Skeletal muscle satellite cell (primary cell): ENCODE measurements at regions not wholly inside any gene's neighbourhood (a gene's known extent, or its start where the extent isn't known, plus 50 kb on each side); places are given as distances from the start of the nearest gene placed in this dataset.

Experiments used
- H3K27me3 ChIP-seq: 2 replicates; pipeline ENCODE4 v1.7.0; 2013; ENCODE audit warnings: low read length; ENCODE audit not compliant: control insufficient read depth, insufficient read depth
- H3K36me3 ChIP-seq: 2 replicates; pipeline ENCODE4 v1.7.0; 2013; ENCODE audit warnings: mild to moderate bottlenecking, control low read depth, low read length; ENCODE audit not compliant: insufficient read depth
- H3K4me1 ChIP-seq: 2 replicates; pipeline ENCODE4 v1.7.0; 2013; ENCODE audit warnings: low read length; ENCODE audit not compliant: control insufficient read depth, insufficient read depth
- H3K4me2 ChIP-seq: 2 replicates; pipeline ENCODE4 v1.7.0; 2013; ENCODE audit warnings: mild to moderate bottlenecking, low read length
- H3K4me3 ChIP-seq: 2 replicates; pipeline ENCODE4 v1.7.0; 2013; ENCODE audit warnings: low read length
- H3K9ac ChIP-seq: 2 replicates; pipeline ENCODE4 v1.7.0; 2013; ENCODE audit warnings: mild to moderate bottlenecking, low read depth, low read length, moderate library complexity
- H3K9me3 ChIP-seq: replicated peaks from 2 replicates; pipeline ENCODE4 v1.7.0; 2013; ENCODE audit warnings: mild to moderate bottlenecking, control low read depth, low read length

DNA sequence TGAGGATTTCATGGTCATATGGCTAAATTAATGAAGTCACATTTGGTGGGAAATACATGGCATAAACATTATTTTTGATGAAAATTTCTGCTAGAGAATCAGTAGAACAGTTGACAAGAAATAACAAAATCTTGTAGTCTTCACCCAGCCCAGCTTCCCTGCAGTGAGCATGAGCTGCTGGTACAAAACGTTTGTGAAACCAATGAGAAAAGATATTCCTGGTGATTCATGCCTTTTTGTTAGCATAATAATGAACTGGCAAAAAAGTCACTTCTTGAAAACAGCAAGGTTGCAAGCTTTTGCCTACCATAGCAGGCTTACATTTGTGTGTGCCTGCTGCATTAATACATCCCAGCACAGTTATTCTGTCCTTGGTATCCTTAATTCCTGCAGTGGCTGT is 475.9 kb upstream of the HTR2A start:
- Histone ChIP-seq H3K4me2 (no peak overlapping the region), H3K4me1 (no peaks in the 10 kb centered on the region), H3K9me3 (peaks cover 3% of the 10 kb centered on the region), H3K27me3 (no peaks in the 10 kb centered on the region), H3K9ac (no peak overlapping the region), H3K36me3 (no peaks in the 10 kb centered on the region), H3K4me3 (no peak overlapping the region)

DNA sequence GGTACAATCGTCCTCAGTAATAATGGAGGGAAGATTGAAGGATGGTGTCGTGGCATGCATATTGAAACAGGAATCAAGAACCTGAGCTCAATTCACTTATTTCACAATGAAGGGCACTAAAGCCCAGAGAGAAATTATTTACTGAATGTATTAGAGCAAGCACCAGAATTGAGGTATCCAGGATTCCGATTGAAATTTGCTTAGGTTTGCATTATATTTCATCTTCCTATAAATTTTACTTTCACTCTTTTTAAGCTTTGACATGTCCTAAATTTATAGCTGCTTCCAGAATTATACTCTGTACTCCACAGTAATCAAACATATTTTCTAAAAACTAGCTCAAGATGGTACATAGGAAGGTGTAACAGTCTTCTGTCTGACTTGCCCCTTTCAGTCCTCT is 454.9 kb upstream of the HTR2A start:
- no peak overlapping the region for H3K4me2 ChIP-seq
- H3K9me3 ChIP-seq, result no peaks in the 10 kb centered on the region
- H3K9ac ChIP-seq, result no peak overlapping the region
- no peaks in the 10 kb centered on the region for H3K4me1 ChIP-seq
- no peak overlapping the region for H3K4me3 ChIP-seq
- no peaks in the 10 kb centered on the region for H3K27me3 ChIP-seq
- no peaks in the 10 kb centered on the region for H3K36me3 ChIP-seq

DNA sequence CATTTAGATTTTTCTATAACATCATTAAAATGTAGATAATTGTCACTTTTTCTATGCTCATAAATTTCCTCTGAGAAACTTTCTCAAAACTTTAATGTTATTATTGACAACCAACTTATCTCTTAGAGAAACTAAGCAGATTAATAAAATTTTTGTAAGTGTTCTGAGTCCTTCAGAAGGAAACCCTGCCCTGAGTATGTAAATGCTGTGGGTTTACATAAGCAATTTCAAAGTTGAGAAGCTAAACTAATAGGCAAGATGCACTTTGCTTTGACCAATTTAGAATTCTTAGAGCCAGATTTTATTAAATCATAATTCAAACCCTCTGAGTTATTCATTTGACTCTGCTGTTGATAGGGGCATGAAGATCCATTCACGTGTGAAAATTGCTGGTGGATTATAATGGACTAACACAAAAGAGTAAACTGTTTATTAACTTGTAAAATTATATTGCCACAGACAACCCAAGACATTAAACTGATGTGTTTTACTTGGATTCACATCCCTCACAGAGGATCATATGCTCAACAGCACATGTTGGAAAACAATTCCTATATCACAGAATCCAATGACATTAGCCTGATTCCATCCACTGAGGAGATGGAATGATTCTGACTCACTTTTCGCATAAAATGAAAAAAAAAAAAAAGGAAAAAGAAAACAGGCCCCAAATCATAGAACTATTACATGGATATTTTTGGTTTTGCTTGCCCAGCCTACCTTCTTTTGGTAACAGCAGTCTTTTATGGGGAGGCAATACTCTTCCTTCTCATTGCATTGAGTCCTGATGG is 453.7 kb upstream of the HTR2A start:
- no peaks in the 10 kb centered on the region for H3K27me3 ChIP-seq
- H3K4me3 ChIP-seq, result no peak overlapping the region
- no peak overlapping the region for H3K9ac ChIP-seq
- H3K4me1 ChIP-seq, result no peaks in the 10 kb centered on the region
- H3K9me3 ChIP-seq, result no peaks in the 10 kb centered on the region
- no peak overlapping the region for H3K4me2 ChIP-seq
- no peaks in the 10 kb centered on the region for H3K36me3 ChIP-seq

DNA sequence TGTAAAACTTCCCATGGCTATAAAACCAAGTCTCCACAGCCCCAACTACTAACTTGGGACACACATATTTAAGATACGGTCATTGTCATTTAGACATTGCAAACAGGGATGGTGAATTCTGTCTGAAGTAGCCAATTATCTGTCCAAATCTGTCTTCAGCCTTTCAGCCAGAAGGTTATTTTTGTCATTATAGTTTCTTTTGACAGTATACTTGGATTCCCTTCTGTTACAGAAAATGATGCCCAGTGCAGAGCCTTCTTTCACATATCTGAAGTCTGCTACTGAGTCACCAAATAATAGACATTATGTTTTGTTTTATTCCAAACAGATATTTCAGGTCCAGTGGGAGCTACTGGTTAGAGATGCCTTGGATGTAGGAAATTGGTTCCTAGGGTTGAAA is 452.4 kb upstream of the HTR2A start:
- Histone ChIP-seq H3K9me3 (no peaks in the 10 kb centered on the region), H3K4me2 (no peak overlapping the region), H3K4me1 (no peaks in the 10 kb centered on the region), H3K36me3 (no peaks in the 10 kb centered on the region), H3K27me3 (no peaks in the 10 kb centered on the region), H3K9ac (no peak overlapping the region), H3K4me3 (no peak overlapping the region)

DNA sequence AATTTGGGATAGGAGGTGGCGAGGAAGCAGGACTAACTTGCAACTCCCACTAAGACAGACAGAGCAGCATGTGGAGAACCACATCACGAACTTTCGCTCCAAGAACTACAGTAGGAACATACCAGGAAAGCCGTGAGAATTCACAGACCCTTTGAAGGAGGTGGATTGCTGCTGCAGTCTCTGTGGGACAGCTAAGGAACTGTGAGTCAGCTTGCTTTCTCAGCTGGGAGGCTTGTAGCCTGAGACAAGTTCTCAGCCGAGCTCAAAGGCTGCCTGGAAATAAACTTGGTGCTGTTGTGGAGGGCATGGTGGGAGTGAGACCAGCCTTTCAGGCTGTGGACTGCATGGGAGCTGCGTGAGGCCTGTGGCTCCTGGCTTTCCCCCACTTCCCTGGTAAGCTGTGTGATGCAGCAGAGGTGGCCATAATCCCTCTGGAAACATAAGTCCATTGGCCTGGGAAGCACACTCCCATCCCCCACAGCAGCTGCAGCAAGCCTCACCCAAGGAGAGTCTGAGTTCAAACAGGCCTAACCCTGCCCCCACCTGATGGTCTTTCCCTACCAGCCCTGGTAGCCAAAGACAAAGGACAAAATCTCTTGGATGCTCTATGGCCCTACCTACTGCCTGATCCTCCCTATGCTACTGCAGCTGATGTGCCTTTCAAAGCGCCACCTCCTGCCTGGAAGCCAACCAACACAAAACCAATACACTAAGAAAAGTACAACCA is 441.1 kb upstream of the HTR2A start:
- Histone ChIP-seq H3K4me2 (peak overlapping the region; percentile 66), H3K36me3 (no peaks in the 10 kb centered on the region), H3K9me3 (no peaks in the 10 kb centered on the region), H3K4me1 (peaks cover 32% of the 10 kb centered on the region), H3K27me3 (no peaks in the 10 kb centered on the region), H3K4me3 (peak overlapping the region; percentile 25), H3K9ac (peak overlapping the region; percentile 23)

DNA sequence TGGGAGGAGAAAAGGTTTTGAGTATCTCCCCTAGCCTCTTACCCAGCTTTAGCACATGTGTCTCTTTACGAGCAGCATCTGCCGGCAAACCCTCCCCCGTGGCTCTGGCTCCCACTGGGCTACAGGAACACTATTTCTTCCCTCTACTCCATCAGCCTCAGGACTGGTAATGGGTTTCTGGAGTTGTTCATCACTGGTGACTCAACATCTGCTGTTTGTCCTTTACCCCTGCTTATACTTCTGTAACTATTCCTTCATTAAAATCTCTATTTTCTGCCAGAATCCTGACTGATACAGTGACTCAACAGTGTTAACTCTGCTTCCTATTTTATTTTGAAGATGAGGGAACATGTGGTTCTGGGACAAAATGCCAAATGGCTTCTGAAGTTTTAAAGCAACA is 437.3 kb upstream of the HTR2A start:
- Histone ChIP-seq H3K9ac (peak overlapping the region; percentile 35), H3K4me3 (no peak overlapping the region), H3K4me1 (peaks cover 45% of the 10 kb centered on the region), H3K9me3 (no peaks in the 10 kb centered on the region), H3K4me2 (peak overlapping the region; percentile 41), H3K36me3 (no peaks in the 10 kb centered on the region), H3K27me3 (no peaks in the 10 kb centered on the region)

DNA sequence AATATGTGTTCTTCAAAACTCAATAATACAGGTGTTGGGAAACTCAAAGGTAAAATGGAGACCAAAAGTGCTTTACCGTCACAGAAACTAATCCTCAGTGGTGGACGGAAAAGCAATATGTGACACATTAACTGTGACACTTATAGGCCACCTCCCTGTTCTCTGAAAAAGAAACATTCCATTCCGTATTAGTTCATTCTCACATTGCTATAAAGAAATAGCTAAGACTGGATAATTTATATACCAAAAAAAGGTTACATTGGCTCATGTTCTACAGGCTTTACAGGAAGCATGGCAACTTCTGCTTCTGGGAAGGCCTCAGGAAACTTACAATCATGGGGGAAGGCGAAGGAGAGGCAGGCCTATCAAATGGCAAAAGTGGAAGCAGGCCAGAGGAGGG is 435.3 kb upstream of the HTR2A start:
- no peaks in the 10 kb centered on the region for H3K9me3 ChIP-seq
- H3K4me1 ChIP-seq, result peaks cover 32% of the 10 kb centered on the region
- no peak overlapping the region for H3K4me2 ChIP-seq
- no peak overlapping the region for H3K9ac ChIP-seq
- no peaks in the 10 kb centered on the region for H3K36me3 ChIP-seq
- no peak overlapping the region for H3K4me3 ChIP-seq
- no peaks in the 10 kb centered on the region for H3K27me3 ChIP-seq

DNA sequence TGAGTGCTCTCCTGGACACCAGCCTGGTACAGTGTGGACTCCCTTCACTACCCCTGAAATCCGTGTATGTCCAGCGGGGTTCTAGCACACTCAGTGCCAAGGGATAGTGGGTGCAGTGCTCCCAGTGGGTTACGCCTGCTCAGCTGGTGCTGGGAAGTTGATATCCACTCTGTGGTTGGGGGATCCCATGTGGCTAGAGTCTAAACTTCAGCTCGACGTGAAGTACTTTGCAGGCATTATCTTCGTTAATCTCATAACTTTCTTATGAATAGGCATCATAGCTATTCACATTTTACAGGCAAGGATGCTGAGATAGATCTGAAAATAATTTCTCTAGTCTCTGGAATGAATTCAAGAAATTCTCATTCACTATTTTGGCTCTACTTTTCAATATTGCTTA is 433.2 kb upstream of the HTR2A start:
- no peak overlapping the region for H3K4me2 ChIP-seq
- peaks cover 32% of the 10 kb centered on the region for H3K4me1 ChIP-seq
- H3K36me3 ChIP-seq, result no peaks in the 10 kb centered on the region
- no peaks in the 10 kb centered on the region for H3K27me3 ChIP-seq
- no peak overlapping the region for H3K9ac ChIP-seq
- no peaks in the 10 kb centered on the region for H3K9me3 ChIP-seq
- H3K4me3 ChIP-seq, result no peak overlapping the region

DNA sequence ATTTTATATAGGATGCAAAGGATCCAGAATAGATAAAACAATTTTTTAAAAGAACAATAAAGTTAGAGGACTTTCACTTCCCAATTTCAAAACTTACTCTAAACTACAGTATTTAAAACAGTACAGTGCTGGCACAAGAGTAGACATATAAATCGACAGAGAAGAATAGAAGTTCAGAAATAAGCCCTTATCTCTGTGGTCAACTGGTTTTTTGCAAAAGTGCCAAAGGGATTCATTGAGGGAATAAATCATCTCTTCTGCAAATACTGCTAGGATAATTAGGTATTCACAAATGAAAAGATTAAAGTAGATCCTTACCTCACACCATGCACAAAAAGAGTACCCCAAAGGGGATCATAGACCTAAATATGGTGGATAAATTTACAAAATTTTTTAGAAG is 431.0 kb upstream of the HTR2A start:
- H3K9me3 ChIP-seq, result no peaks in the 10 kb centered on the region
- H3K36me3 ChIP-seq, result no peaks in the 10 kb centered on the region
- no peak overlapping the region for H3K4me3 ChIP-seq
- H3K4me2 ChIP-seq, result no peak overlapping the region
- no peaks in the 10 kb centered on the region for H3K27me3 ChIP-seq
- H3K9ac ChIP-seq, result no peak overlapping the region
- H3K4me1 ChIP-seq, result peaks cover 14% of the 10 kb centered on the region

DNA sequence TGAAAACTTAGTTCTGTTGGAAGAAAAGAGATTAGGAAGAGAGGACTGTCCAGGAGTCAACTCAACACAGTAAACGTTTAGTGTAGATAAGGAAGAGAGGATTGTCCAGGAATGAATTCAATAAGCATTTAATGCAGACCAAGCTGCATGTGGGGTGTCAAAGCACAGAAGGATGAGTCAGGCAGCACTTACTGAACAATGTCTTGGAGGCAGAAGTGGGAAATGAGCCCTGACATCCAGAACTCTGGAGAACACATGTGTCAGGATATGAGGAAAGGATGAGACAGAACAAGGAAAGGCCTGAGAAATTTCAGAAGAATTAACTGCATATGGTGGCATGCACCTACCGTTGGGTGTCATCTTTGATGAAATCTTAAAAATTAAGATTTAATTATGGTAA is 429.2 kb upstream of the HTR2A start:
- no peak overlapping the region for H3K4me3 ChIP-seq
- no peaks in the 10 kb centered on the region for H3K36me3 ChIP-seq
- H3K9ac ChIP-seq, result no peak overlapping the region

DNA sequence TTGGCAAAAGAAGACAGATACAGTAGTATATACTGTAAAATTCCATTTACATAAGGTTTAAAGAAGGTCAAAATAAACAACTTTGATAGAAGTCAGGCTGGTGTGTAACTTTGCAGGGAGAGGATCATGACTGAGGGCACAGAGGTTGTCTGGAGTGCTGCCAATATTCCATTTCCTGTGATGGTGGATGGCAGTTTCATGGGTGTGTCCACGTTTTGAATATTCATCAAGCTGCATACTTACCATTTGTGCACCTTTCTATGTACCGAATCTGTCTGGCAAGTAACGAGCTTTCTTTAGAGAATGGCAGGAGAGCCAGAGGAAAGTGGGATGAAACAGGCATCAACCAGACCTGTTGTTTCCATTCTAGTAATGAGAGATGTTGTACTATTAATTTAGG is 420.5 kb upstream of the HTR2A start:
- H3K4me1 ChIP-seq, result no peaks in the 10 kb centered on the region
- H3K9ac ChIP-seq, result no peak overlapping the region
- H3K4me3 ChIP-seq, result no peak overlapping the region
- no peak overlapping the region for H3K4me2 ChIP-seq
- no peaks in the 10 kb centered on the region for H3K27me3 ChIP-seq
- no peaks in the 10 kb centered on the region for H3K9me3 ChIP-seq
- no peaks in the 10 kb centered on the region for H3K36me3 ChIP-seq

More for the DNA sequence above, 429.2 kb upstream of the HTR2A start:
- H3K9me3 ChIP-seq, result no peaks in the 10 kb centered on the region
- H3K27me3 ChIP-seq, result no peaks in the 10 kb centered on the region
- H3K4me2 ChIP-seq, result no peak overlapping the region
- no peaks in the 10 kb centered on the region for H3K4me1 ChIP-seq

DNA sequence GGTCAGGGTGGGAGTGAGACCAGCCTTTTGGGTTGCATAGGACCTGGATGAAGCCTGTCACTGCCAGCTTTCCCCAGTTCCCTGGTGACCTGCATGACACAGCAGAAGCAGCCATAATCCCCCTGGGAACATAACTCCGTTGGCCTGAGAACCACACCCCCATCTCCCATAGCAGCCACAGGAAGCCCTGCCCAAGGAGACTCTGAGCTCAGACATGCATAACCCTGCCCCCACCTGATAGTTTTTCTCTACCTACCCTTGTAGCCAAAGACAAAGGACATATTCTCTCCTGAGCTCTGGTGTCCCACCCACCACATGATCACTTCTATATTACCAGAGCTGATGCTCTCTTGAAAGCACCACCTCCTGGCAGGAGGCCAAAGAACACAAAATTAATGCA is 413.5 kb upstream of the HTR2A start:
- H3K4me1 ChIP-seq, result no peaks in the 10 kb centered on the region
- no peaks in the 10 kb centered on the region for H3K36me3 ChIP-seq
- H3K9ac ChIP-seq, result no peak overlapping the region
- no peak overlapping the region for H3K4me3 ChIP-seq
- H3K4me2 ChIP-seq, result no peak overlapping the region
- H3K9me3 ChIP-seq, result no peaks in the 10 kb centered on the region
- H3K27me3 ChIP-seq, result no peaks in the 10 kb centered on the region
